ENCODE measurements at regions not wholly inside any gene's neighbourhood (a gene's known extent, or its start where the extent isn't known, plus 50 kb on each side); places are given as distances from the start of the nearest gene placed in this dataset.

GRCh38 chr12:25839470-25839869, 119.0 kb upstream of the RASSF8 start:
- no peak for DNase-seq (ENCODE audit: low spot score)
- intact Hi-C loops (cut with DNase I), result no loop called here
- no peak for ATAC-seq

DNA sequence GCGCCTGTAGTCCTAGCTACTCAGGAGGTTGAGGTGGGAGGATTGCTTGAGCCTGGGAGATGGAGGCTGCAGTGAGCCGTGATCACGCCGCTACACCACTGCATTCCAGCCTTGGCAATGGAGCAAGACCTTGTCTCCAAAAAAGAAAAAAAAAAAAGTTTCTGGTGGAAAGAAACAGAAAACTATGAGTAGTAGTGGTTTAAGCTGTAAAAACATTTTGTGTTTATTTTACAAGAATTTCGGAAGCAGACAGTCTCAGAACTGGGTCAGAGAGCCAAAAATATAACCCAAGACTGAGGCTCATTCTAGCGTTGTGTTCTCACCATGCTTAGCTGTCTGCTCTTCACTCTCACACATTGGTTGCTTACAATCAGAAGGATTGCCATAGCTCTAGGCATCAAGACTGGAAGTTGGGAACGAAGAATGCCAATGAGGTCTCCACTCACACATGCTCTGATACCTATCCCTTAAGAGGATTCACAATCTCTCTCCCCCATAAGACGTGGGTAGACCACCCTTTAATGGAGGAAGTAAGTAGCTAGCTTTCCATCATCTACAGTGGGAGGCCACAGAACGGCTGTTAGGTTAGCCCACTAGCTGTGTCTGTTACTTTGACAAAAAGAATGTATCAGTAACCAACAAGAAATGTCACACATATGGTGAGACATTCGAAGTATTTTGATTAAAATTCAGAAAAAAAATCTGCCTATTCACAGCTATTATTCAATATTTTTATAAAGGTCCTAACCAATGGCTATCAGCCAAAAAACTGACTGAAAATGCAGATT, 117.6 kb upstream of the RASSF8 start:
- DNase-seq (ENCODE audit: low spot score) (no peak), ATAC-seq (peak; percentile 96)

GRCh38 chr12:25842254-25842653, 116.2 kb upstream of the RASSF8 start:
- intact Hi-C loops (cut with DNase I), result no loop called here
- ATAC-seq, result no peak

More for the DNA sequence above, 117.6 kb upstream of the RASSF8 start:
- intact Hi-C loops (cut with DNase I), result no loop called here

GRCh38 chr12:25843976-25844375, 114.5 kb upstream of the RASSF8 start:
- ATAC-seq, result no peak
- DNase-seq (ENCODE audit: low spot score), result no peak
- intact Hi-C loops (cut with DNase I), result no loop called here

More at GRCh38 chr12:25842254-25842653, 116.2 kb upstream of the RASSF8 start:
- no peak for DNase-seq (ENCODE audit: low spot score)

GRCh38 chr12:25845415-25845814, 113.1 kb upstream of the RASSF8 start:
- intact Hi-C loops (cut with DNase I), result no loop called here
- ATAC-seq (no peak), DNase-seq (ENCODE audit: low spot score) (no peak)

DNA sequence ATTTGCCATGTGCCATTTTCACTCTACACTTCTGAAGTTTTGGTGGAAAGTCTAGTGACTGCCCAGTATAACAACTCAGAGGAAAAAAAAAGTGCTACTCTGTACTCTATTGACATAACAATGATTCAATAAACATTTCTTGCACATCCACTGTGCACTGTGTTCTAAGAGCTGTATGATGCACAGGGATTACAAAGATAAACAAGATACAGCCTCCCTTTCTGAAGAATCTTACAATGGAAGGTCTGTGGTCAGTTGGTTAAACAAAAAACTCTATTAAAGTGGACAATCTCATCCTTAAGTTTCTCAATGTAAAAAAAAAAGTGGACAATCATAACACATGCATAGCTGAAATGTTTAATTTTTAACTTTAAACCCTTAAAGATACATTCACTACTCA, 105.7 kb upstream of the RASSF8 start:
- intact Hi-C loops (cut with DNase I), result no loop called here
- no peak for DNase-seq (ENCODE audit: low spot score)
- ATAC-seq, result no peak

DNA sequence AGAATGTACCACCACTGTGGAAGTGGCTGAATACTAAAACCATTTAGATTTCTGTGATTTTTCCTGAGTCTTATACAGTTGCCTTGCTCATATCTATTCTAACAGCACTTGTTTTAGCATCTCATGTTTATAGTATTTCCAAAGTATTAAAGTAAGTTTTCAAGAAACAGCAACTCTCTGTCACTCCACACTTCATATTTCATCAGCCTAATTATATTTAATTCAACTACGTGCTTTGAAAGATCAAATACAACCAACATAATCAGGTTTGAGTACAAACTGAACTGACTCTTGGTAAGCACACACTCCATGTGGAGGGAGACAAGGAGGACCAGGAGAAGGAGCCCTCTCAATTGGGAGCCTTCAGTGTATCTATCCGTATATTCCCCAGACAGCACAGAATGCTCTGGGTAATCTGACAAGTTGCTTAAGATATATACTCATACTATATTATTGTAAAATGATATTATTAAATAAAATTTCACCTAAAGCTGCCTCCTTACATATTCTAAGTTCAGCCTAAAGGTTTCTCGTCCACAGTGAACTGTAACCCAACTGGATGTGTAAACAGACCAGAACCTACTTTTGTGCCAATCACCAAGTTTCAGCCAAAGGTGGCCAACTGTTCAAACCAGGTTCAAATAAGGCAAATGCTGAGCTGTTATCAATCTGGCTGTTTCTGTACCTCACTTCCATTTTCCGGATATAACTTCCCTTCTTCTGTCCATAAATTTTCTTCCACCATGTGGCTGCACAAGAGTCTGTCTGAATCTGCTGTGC, 105.0 kb upstream of the RASSF8 start:
- DNase-seq (ENCODE audit: low spot score), result no peak
- no peak for ATAC-seq
- intact Hi-C loops (cut with DNase I), result no loop called here

GRCh38 chr12:25854991-25855390, 103.5 kb upstream of the RASSF8 start:
- no peak for ATAC-seq
- no peak for DNase-seq (ENCODE audit: low spot score)
- intact Hi-C loops (cut with DNase I), result no loop called here

GRCh38 chr12:25855716-25856115, 102.8 kb upstream of the RASSF8 start:
- intact Hi-C loops (cut with DNase I), result no loop called here
- peak; percentile 48 for ATAC-seq
- DNase-seq (ENCODE audit: low spot score), result no peak

- no peak for DNase-seq (ENCODE audit: low spot score)
- ATAC-seq, result no peak
- intact Hi-C loops (cut with DNase I), result no loop called here
Observed at GRCh38 chr12:25859976-25860375, 98.5 kb upstream of the RASSF8 start.

DNA sequence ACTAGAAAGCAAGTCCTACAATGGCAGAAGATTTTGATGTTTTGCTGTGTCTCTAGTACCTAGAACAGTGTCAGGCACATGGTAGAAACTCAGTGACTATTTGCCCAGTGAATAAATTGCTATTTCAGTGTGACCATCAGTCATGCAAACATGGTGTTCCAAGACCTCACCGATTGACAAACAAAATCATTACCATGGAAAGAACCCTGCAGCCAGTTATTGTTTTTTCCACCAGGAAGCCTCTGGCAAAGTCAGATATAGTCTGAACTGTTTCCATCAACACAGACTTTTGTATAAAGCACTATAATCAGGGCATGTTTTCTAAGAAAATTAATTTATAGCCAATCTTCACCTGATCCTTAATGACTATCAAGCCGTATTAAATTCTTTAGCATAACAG, 97.3 kb upstream of the RASSF8 start:
- DNase-seq (ENCODE audit: low spot score) (no peak), ATAC-seq (no peak)

DNA sequence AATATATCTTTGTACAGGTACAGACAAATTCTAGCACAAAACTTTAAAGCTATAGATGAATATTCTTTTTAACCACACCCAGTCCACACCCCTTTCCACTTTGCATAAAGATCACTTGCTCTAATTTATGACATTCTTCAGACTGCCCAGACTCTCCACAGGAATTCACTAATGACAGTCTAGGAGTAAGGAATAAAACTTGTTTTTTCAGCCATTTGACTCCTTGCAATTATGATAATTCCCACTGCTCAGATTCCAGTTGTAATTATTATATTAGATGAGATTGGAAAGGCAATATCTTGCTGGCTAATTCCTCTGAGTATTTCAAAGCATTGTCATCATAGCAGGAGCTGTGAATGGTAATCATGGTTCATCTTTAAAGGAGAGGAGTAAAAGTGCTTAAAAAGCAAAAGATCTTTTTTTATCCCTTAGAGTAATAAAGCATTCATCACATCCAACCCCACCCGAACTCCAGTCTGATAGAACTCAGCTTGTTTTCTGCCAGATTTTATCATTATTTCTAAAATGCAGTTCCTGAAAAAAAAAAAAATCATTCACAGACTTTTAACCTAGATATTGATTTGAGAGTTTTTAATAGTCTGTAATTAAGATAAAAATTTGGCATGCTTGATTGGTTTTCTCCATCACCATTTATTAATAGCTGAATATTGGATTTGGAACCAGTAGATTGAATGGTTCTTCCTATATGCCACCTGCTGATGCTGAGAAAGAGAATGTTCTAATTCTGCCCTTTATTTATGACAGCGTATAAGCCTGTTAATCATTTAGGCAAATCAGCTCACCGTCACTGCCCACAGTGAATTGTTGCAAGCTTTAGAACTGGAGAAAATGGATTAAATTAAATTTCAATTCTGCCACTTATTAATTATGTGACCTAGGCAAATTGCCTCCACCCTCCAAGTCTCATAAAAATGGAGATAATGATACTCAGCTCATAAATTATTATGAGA, 93.9 kb upstream of the RASSF8 start:
- DNase-seq (ENCODE audit: low spot score) (no peak), ATAC-seq (no peak)
- intact Hi-C loops (cut with DNase I), result no loop called here

More for the DNA sequence above, 97.3 kb upstream of the RASSF8 start:
- intact Hi-C loops (cut with DNase I), result no loop called here

DNA sequence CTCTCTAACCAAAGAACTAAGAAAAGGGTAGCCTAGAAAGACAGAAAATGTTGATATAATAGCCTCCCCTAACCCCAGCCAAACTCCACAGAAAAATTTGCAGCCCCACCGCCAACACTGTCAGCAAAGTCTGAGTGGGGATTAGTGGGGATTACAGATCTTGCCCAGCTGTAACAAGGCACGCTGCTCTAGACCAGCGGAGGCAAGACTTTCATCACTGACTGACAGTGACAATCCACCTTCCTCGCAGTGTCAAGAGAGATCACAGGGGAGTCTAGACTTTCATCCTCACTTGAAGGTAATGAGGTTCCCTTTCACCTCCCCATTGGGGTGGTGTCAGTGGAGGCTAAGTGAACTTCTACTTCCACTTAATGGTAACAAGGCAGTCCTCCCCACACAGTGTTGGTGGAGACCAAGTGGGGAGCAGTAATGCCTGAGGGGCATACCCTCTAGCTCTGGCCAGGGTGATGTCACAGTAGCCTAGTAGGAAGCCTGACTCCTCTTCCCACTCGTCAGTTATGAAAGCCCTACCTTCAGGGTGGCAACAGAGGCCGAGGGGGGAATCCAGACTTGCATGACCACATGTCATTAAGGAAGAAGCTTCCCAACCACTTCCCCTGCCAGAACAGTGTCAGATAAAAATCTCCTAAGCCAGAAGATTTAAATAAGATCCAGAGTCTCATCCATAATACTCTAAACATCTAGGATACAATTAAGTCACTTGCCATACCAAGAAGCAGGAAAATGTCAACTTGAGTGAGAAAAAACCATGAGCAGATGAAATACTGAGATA, 91.7 kb upstream of the RASSF8 start:
- intact Hi-C loops (cut with DNase I), result no loop called here
- no peak for ATAC-seq
- no peak for DNase-seq (ENCODE audit: low spot score)

DNA sequence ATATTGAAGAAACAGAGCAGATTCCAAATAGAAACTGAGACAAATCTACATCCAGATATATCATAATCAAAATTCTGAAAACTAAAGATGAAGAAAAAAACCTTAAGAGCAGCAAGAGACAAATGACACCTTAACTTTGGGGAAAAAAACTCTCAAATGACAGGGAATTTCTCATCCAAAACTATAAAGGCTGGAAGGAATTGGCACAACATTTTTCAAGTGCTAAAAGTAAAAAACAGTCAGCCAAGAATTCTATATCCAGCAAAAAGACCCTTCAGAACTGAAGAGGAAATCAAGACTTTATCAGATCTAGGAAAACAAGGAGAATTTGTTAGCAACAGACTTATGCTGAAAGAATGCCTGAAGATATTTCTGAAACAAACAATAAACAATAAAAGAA, 90.3 kb upstream of the RASSF8 start:
- DNase-seq (ENCODE audit: low spot score), result no peak
- intact Hi-C loops (cut with DNase I), result no loop called here
- no peak for ATAC-seq

DNA sequence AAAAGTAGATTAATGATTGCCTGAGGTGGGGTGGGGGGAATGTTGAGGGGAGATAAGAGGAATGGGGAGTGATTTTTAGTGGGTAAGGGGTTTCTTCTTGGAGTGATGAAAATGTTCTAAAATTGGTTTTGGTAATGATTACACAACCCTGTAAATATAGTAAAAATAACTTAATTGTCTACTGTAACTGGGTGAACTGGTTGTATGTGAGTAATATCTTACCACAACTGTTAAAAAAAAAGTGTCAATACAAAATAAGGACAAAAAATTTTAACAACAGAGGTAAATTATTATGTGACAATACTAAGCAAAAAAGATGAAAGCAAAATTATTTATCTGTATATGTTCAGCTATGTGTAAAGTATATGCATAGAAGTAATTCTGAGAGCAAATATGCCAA, 86.3 kb upstream of the RASSF8 start:
- DNase-seq (ENCODE audit: low spot score) (no peak), ATAC-seq (no peak)
- intact Hi-C loops (cut with DNase I), result no loop called here

DNA sequence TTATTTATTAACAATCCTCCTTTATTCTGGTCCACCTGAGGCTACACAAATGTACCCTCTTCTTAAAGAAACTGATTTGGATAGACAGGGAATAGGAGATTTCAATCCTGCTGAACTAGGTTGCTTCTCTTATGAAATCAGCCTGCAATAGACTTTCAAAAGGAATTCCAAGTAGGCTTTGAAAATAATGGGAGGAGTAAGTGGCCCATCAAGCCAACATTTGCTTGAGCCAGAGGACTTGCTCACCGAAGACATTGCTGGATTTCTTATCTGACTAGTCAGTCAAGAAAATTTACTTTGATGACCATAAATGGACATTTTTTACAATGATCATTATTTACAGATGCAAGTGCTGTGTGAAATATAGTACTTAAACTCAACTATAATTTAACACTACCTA, 82.8 kb upstream of the RASSF8 start:
- DNase-seq (ENCODE audit: low spot score) (no peak), ATAC-seq (no peak)
- intact Hi-C loops (cut with DNase I), result no loop called here

DNA sequence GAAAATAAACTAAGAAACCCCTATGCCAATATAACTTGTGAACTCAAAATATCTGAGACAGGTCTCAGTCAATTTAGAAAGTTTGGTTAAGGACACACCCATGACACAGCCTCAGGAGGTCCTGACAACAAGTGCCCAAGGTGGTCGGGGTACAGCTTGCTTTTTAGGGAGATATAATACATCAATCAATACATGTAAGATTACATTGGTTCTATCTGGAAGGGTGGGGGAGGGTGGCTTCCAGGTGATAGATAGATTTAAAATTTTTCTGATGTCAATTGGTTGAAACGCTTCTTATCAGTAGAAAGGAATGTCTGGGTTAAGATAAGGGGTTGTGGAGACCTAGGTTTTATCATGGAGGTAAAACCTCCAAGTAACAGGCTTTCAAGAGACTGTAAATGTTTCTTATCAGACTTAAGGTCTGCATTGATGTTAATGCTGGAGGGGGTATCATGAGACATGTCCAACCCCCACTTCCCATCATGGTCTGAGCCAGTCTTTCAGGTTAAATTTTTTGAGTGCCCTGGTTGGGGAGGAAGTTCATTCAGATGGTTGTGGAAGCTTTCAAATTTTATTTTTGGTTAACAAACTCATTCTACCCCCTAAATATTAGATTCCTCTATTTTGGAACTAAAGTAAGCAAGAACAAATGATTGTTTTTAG, 82.0 kb upstream of the RASSF8 start:
- DNase-seq (ENCODE audit: low spot score), result no peak
- intact Hi-C loops (cut with DNase I), result no loop called here
- ATAC-seq, result no peak

DNA sequence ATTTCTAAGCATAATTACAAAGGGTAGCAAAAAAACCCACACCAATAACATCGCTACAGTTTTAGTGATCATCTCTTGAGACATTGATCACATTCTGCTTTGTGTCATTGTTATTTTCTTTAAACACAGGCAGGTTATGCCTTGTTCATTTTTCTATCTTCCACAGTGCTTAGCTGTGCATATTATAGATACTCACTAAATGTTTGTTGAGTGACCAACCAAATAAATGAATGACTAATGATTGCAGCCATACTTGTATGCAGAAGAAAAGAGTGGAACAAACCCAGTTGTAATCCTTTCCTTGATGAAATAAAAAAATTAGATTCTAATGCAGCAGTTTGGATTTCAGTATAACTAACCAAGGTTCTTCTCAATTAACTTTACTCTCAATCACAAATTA, 81.0 kb upstream of the RASSF8 start:
- DNase-seq (ENCODE audit: low spot score) (no peak), ATAC-seq (no peak)
- intact Hi-C loops (cut with DNase I), result no loop called here
